H1 (cell line): ENCODE measurements at regions not wholly inside any gene's neighbourhood (a gene's known extent, or its start where the extent isn't known, plus 50 kb on each side); places are given as distances from the start of the nearest gene placed in this dataset.

Experiments
- CTCF ChIA-PET: fragments of 300-600 bp; sonication (Branson Sonifier 250); formaldehyde crosslinking; loops from one replicate; lab custom pipeline; 2021; ENCODE audit not compliant: partially characterized antibody; lab: Charles Lee
- POLR2A ChIA-PET: fragments of 300-600 bp; sonication (Branson Sonifier 250); formaldehyde crosslinking; loops from one replicate; lab custom pipeline; 2021; ENCODE audit warnings: inconsistent platforms; ENCODE audit not compliant: partially characterized antibody; lab: Charles Lee
- DNase-seq, 2 experiments: peaks; one replicate each; pipeline versions ENCODE4 v3.0.0 to v3.0.0-alpha.2; 2010 to 2022; ENCODE audit warnings: low spot score in 2 of 2, low read depth in 1 of 2, mixed read lengths in 1 of 2
- FAIRE-seq: peaks from 2 replicates; lab custom pipeline; 2011; peaks lifted over from hg19 to GRCh38; lab: Jason Lieb, UNC
- H2AFZ ChIP-seq: 2 replicates; pipeline ENCODE4 v1.8.1; 2012; ENCODE audit warnings: low read length, inconsistent platforms
- H2AK5ac ChIP-seq: 2 replicates; pipeline ENCODE4 v1.6.1; 2013; ENCODE audit warnings: low read depth, low read length
- H2BK120ac ChIP-seq: replicated peaks from 2 replicates; pipeline ENCODE3; 2013; ENCODE audit warnings: low read depth, low read length, inconsistent platforms
- H2BK12ac ChIP-seq: 2 replicates; pipeline ENCODE4 v1.6.1; 2013; ENCODE audit warnings: low read depth, low read length
- H2BK15ac ChIP-seq: 2 replicates; pipeline ENCODE4 v1.6.1; 2013; ENCODE audit warnings: low read length
- H2BK20ac ChIP-seq: 2 replicates; pipeline ENCODE4 v1.6.1; 2013; ENCODE audit warnings: low read length
- H2BK5ac ChIP-seq: 2 replicates; pipeline ENCODE4 v1.6.1; 2013; ENCODE audit warnings: low read depth, low read length
- H3K14ac ChIP-seq: 2 replicates; pipeline ENCODE4 v1.6.1; 2013; ENCODE audit warnings: inconsistent platforms; ENCODE audit not compliant: insufficient read length
- H3K18ac ChIP-seq: 2 replicates; pipeline ENCODE4 v1.6.1; 2013; ENCODE audit warnings: low read length; ENCODE audit errors: extremely low read depth
- H3K23ac ChIP-seq: 2 replicates; pipeline ENCODE4 v1.6.1; 2013; ENCODE audit warnings: inconsistent platforms; ENCODE audit not compliant: insufficient read length
- H3K23me2 ChIP-seq: 2 replicates; pipeline ENCODE4 v1.6.1; 2013; ENCODE audit warnings: low read depth, low read length
- H3K27ac ChIP-seq: 2 replicates; pipeline ENCODE4 v1.6.1; 2011; ENCODE audit warnings: low read depth, low read length, inconsistent platforms
- H3K27me3 ChIP-seq, 4 experiments: replicated peaks in 1 of 4; 1 replicate in 1 of 4; 2 replicates in 3 of 4; pipeline versions ENCODE4 v1.6.1 to v1.8.1; 2011 to 2013; ENCODE audit warnings: low read length in 3 of 4, mild to moderate bottlenecking in 3 of 4, inconsistent platforms in 2 of 4, mixed read lengths in 2 of 4, moderate library complexity in 1 of 4; ENCODE audit not compliant: control insufficient read depth in 3 of 4, insufficient read depth in 3 of 4; ENCODE audit errors: extremely low read depth in 1 of 4
- H3K36me3 ChIP-seq, 4 experiments: 2 replicates each; pipeline versions ENCODE4 v1.6.1 to v1.8.1; 2011 to 2013; ENCODE audit warnings: mild to moderate bottlenecking in 4 of 4, low read length in 3 of 4, moderate library complexity in 2 of 4, control low read depth in 1 of 4, inconsistent platforms in 1 of 4; ENCODE audit not compliant: insufficient read depth in 4 of 4, control insufficient read depth in 2 of 4
- H3K4ac ChIP-seq: replicated peaks from 2 replicates; pipeline ENCODE3; 2013; ENCODE audit warnings: low read length, low read depth, mixed read lengths, inconsistent platforms; ENCODE audit not compliant: insufficient read length
- H3K4me1 ChIP-seq, 4 experiments: replicated peaks in 1 of 4; 1 replicate in 1 of 4; 2 replicates in 3 of 4; pipeline versions ENCODE4 v1.6.1 to v1.8.1; 2011 to 2013; ENCODE audit warnings: low read length in 3 of 4, inconsistent platforms in 2 of 4, mixed read lengths in 1 of 4; ENCODE audit not compliant: insufficient read depth in 4 of 4, control insufficient read depth in 3 of 4
- H3K4me2 ChIP-seq, 2 experiments: 2 replicates each; pipeline versions ENCODE4 v1.6.1 to v1.8.1; 2011 to 2013; ENCODE audit warnings: low read depth in 2 of 2, low read length in 2 of 2, control low read depth in 1 of 2, inconsistent platforms in 1 of 2, mild to moderate bottlenecking in 1 of 2; ENCODE audit not compliant: insufficient read depth in 1 of 2
- H3K4me3 ChIP-seq, 4 experiments: fragments of 200-600, 300-600 bp in 1 of 4; sonication (generic), shearing (Covaris generic), sonication (Bioruptor Twin) in 1 of 4; 2 replicates each; pipeline versions ENCODE4 v1.5.1 to v1.8.1; 2011 to 2016; ENCODE audit warnings: low read length in 4 of 4, low read depth in 3 of 4, control low read depth in 2 of 4, inconsistent platforms in 2 of 4, mild to moderate bottlenecking in 2 of 4, mixed read lengths in 1 of 4, moderate library complexity in 1 of 4; ENCODE audit not compliant: insufficient read depth in 2 of 4; ENCODE audit errors: extremely low read depth in 1 of 4
- H3K56ac ChIP-seq: replicated peaks from 2 replicates; pipeline ENCODE3; 2013; ENCODE audit warnings: low read depth, mild to moderate bottlenecking, mixed read lengths, low read length, inconsistent platforms; ENCODE audit not compliant: insufficient read length
- H3K79me1 ChIP-seq: 2 replicates; pipeline ENCODE4 v1.6.1; 2013; ENCODE audit warnings: low read depth, low read length, control low read depth
- H3K79me2 ChIP-seq, 2 experiments: 2 replicates each; pipeline versions ENCODE4 v1.6.1 to v1.8.1; 2012 to 2013; ENCODE audit warnings: low read length in 2 of 2, mild to moderate bottlenecking in 2 of 2, inconsistent platforms in 1 of 2; ENCODE audit not compliant: insufficient read depth in 2 of 2, control insufficient read depth in 1 of 2
- H3K9ac ChIP-seq, 4 experiments: replicated peaks in 1 of 4; 1 replicate in 1 of 4; 2 replicates in 3 of 4; pipeline versions ENCODE4 v1.6.1 to v1.8.1; 2011 to 2013; ENCODE audit warnings: low read depth in 3 of 4, low read length in 3 of 4, control low read depth in 2 of 4, mild to moderate bottlenecking in 2 of 4, moderate library complexity in 2 of 4, inconsistent platforms in 1 of 4; ENCODE audit errors: extremely low read depth in 1 of 4
- H3K9me3 ChIP-seq, 2 experiments: 2 replicates each; pipeline versions ENCODE4 v1.6.1 to v1.8.1; 2012 to 2013; ENCODE audit warnings: mild to moderate bottlenecking in 2 of 2, moderate library complexity in 2 of 2, control low read depth in 1 of 2, inconsistent platforms in 1 of 2, low read depth in 1 of 2, low read length in 1 of 2, mixed read lengths in 1 of 2; ENCODE audit not compliant: insufficient read depth in 2 of 2
- H4K20me1 ChIP-seq, 2 experiments: replicated peaks in 1 of 2; 2 replicates each; pipeline versions ENCODE3 to v1.8.1; 2011 to 2013; ENCODE audit warnings: inconsistent platforms in 2 of 2, low read length in 2 of 2, mild to moderate bottlenecking in 1 of 2; ENCODE audit not compliant: insufficient read depth in 2 of 2, control insufficient read depth in 1 of 2
- H4K5ac ChIP-seq: 2 replicates; pipeline ENCODE4 v1.6.1; 2013; ENCODE audit warnings: low read length, low read depth, mixed read lengths, inconsistent platforms; ENCODE audit not compliant: insufficient read length
- H4K8ac ChIP-seq: 2 replicates; pipeline ENCODE4 v1.8.0; 2013; ENCODE audit warnings: mild to moderate bottlenecking, moderate library complexity, low read length, inconsistent platforms; ENCODE audit not compliant: insufficient read depth; ENCODE audit errors: extremely low read depth
- H4K91ac ChIP-seq: replicated peaks from 2 replicates; pipeline ENCODE3; 2013; ENCODE audit warnings: low read length, mixed read lengths, inconsistent platforms; ENCODE audit not compliant: insufficient read length
- CEBPB ChIP-seq: IDR thresholded peaks from 2 replicates; pipeline ENCODE4 v1.6.1; 2012; ENCODE audit warnings: low read depth, low read length
- PHF8 ChIP-seq: fragments of 200-600 bp; sonication (generic); conservative IDR thresholded peaks from 2 replicates; pipeline ENCODE4 v1.7.1; 2012; ENCODE audit warnings: low read depth, mild to moderate bottlenecking, inconsistent platforms, low read length, moderate library complexity
- TCF12 ChIP-seq: IDR thresholded peaks from 2 replicates; pipeline ENCODE4 v1.6.1; 2011; ENCODE audit warnings: low read depth, mild to moderate bottlenecking, low read length
- WGBS, 2 experiments: shearing (Covaris generic) in 1 of 2; methylation state at CpG; one replicate each; pipeline versions ENCODE4 v1.1.6 to v1.1.7; 2013 to 2015; ENCODE audit warnings: low lambda C conversion rate in 2 of 2, mixed read lengths in 2 of 2, inconsistent platforms in 1 of 2, low coverage in 1 of 2, missing lambda C conversion rate in 1 of 2; ENCODE audit not compliant: insufficient replicate concordance in 2 of 2, insufficient coverage in 1 of 2, insufficient read length in 1 of 2; ENCODE audit errors: extremely low coverage in 1 of 2, missing lambda C conversion rate in 1 of 2; 5-methylcytosine and 5-hydroxymethylcytosine counted together

GRCh38 chr6:77038807-77039206 lies 424.5 kb downstream of the HTR1B start:
- no peak overlapping the region for H2BK20ac ChIP-seq
- H3K4ac ChIP-seq: no peak overlapping the region
- no peaks in the 10 kb centered on the region for H3K79me1 ChIP-seq
- no peak overlapping the region for H2BK12ac ChIP-seq
- no peak overlapping the region for H3K27ac ChIP-seq
- no peak overlapping the region for H3K9ac ChIP-seq
- no peak overlapping the region for H2BK120ac ChIP-seq
- H3K4me3 ChIP-seq: no peak overlapping the region
- 58% methylated on average over 3 of the region's 3 CpGs; no CpG with 5 or more reads in 1 of the 2 experiments for WGBS, 2 experiments
- H3K27me3 ChIP-seq: no peaks in the 10 kb centered on the region
- no peak for TF ChIP-seq PHF8
- TF ChIP-seq CEBPB: no peak
- TF ChIP-seq TCF12: no peak
- TF ChIP-seq, all 59 proteins: peak for 0
- Histone ChIP-seq H3K4me1 (peaks cover 0 to 5% (median 3%) of the 10 kb centered on the region in 4 experiments; a peak in 3 of 7 replicates), H3K14ac (no peak overlapping the region), H3K18ac (no peak overlapping the region), H3K4me2 (no peak overlapping the region), H4K20me1 (no peaks in the 10 kb centered on the region), H4K91ac (no peak overlapping the region), H3K36me3 (no peaks in the 10 kb centered on the region), H3K9me3 (no peaks in the 10 kb centered on the region), H2BK15ac (no peak overlapping the region), H3K23me2 (no peaks in the 10 kb centered on the region), H3K23ac (no peak overlapping the region), H3K79me2 (no peaks in the 10 kb centered on the region), H2BK5ac (no peak overlapping the region), H2AK5ac (no peak overlapping the region), H4K5ac (no peak overlapping the region), H2AFZ (no peak overlapping the region), H3K56ac (no peak overlapping the region), H4K8ac (no peak overlapping the region)
- POLR2A ChIA-PET: no interaction called here
- CTCF ChIA-PET: no interaction called here
- FAIRE-seq (no peak), DNase-seq (no peak)
